HEK293 (cell line): ENCODE measurements at regions not wholly inside any gene's neighbourhood (a gene's known extent, or its start where the extent isn't known, plus 50 kb on each side); places are given as distances from the start of the nearest gene placed in this dataset.

ENCODE experiments used
- CTCF ChIA-PET: fragments of 350-600 bp; formaldehyde crosslinking; extraction: SDS; loops from one replicate; lab custom pipeline; 2021; ENCODE audit warnings: antibody characterized with exemption; lab: Yijun Ruan, JAX
- POLR2A ChIA-PET: fragments of 300-600 bp; formaldehyde crosslinking; extraction: SDS; loops from one replicate; lab custom pipeline; 2020; ENCODE audit warnings: antibody characterized with exemption, inconsistent platforms; lab: Yijun Ruan, JAX
- H3K27ac ChIP-seq: fragments of 200-500 bp; sonication (Bioruptor generic); 2 replicates; pipeline ENCODE4 v1.5.1; 2014; ENCODE audit warnings: low read depth, low read length, control low read depth, inconsistent platforms; ENCODE audit errors: extremely low read depth
- H3K36me3 ChIP-seq, 2 experiments: fragments of 200-500 bp in 1 of 2; sonication (Bioruptor generic) in 1 of 2; 1 replicate in 1 of 2; 2 replicates in 1 of 2; pipeline ENCODE4 v1.5.1; 2014 to 2017; ENCODE audit warnings: inconsistent platforms in 2 of 2, low read length in 2 of 2; ENCODE audit not compliant: control insufficient read depth in 2 of 2, insufficient read depth in 1 of 2
- H3K4me1 ChIP-seq: fragments of 200-500 bp; sonication (Bioruptor generic); 2 replicates; pipeline ENCODE4 v1.5.1; 2014; ENCODE audit warnings: mild to moderate bottlenecking, low read length, inconsistent platforms; ENCODE audit not compliant: control insufficient read depth, insufficient read depth
- H3K4me3 ChIP-seq: 2 replicates; pipeline ENCODE4 v1.5.1; 2011; ENCODE audit warnings: low read depth, mild to moderate bottlenecking, control low read depth, low read length, moderate library complexity
- H3K9me3 ChIP-seq: fragments of 200-500 bp; sonication (Bioruptor generic); 2 replicates; pipeline ENCODE4 v1.5.1; 2014; ENCODE audit warnings: low read depth, low read length, inconsistent platforms; ENCODE audit not compliant: control insufficient read depth, insufficient read depth
- IKZF3 ChIP-seq: fragments of 450-650 bp; IDR thresholded peaks from 2 replicates; pipeline ENCODE4 v1.5.0; 2018; ENCODE audit warnings: missing biosample characterization, mild to moderate bottlenecking, missing genetic modification characterization, moderate library complexity
- KLF7 ChIP-seq: fragments of 450-650 bp; formaldehyde crosslinking; IDR thresholded peaks from 2 replicates; pipeline ENCODE4 v1.5.1; 2016; ENCODE audit warnings: missing biosample characterization, missing genetic modification characterization, borderline replicate concordance
- KLF9 ChIP-seq: fragments of 450-650 bp; formaldehyde crosslinking; IDR thresholded peaks from 2 replicates; pipeline ENCODE4 v1.5.1; 2016; ENCODE audit warnings: missing biosample characterization, missing genetic modification characterization, low read depth
- MEIS1 ChIP-seq: sonication (generic); formaldehyde crosslinking; IDR thresholded peaks from 2 replicates; pipeline ENCODE4 v1.8.1; 2022; ENCODE audit warnings: missing genetic modification reagents, mild to moderate bottlenecking, borderline replicate concordance
- MZF1 ChIP-seq: fragments of 450-650 bp; formaldehyde crosslinking; IDR thresholded peaks from 2 replicates; pipeline ENCODE4 v1.5.1; 2017; ENCODE audit warnings: missing biosample characterization, missing genetic modification characterization, borderline replicate concordance
- TCF7L2 ChIP-seq: IDR thresholded peaks from 2 replicates; pipeline ENCODE4 v1.6.1; 2011; ENCODE audit warnings: low read depth, mild to moderate bottlenecking, inconsistent platforms, low read length, moderate library complexity, borderline replicate concordance
- ZBTB17 ChIP-seq: fragments of 450-650 bp; formaldehyde crosslinking; IDR thresholded peaks from 2 replicates; pipeline ENCODE4 v1.5.1; 2016; ENCODE audit warnings: missing biosample characterization, missing genetic modification characterization
- ZFP41 ChIP-seq: fragments of 450-650 bp; formaldehyde crosslinking; IDR thresholded peaks from 2 replicates; pipeline ENCODE4 v1.5.1; 2016; ENCODE audit warnings: missing biosample characterization, missing genetic modification characterization, borderline replicate concordance
- ZNF157 ChIP-seq: fragments of 450-650 bp; formaldehyde crosslinking; IDR thresholded peaks from 2 replicates; pipeline ENCODE4 v1.5.1; 2016; ENCODE audit warnings: missing biosample characterization, missing genetic modification characterization
- ZNF174 ChIP-seq: fragments of 450-650 bp; formaldehyde crosslinking; IDR thresholded peaks from 2 replicates; pipeline ENCODE4 v1.5.0; 2017; ENCODE audit warnings: missing biosample characterization, mild to moderate bottlenecking, missing genetic modification characterization
- ZNF221 ChIP-seq: fragments of 450-650 bp; formaldehyde crosslinking; IDR thresholded peaks from 2 replicates; pipeline ENCODE4 v1.5.1; 2017; ENCODE audit warnings: missing biosample characterization, missing genetic modification characterization, borderline replicate concordance
- ZNF335 ChIP-seq: fragments of 450-650 bp; formaldehyde crosslinking; conservative IDR thresholded peaks from 2 replicates; pipeline ENCODE4 v1.5.1; 2016; ENCODE audit warnings: missing biosample characterization, missing genetic modification characterization
- ZNF391 ChIP-seq: fragments of 450-650 bp; formaldehyde crosslinking; IDR thresholded peaks from 2 replicates; pipeline ENCODE4 v1.5.1; 2016; ENCODE audit warnings: low read depth, missing biosample characterization, missing genetic modification characterization, borderline replicate concordance
- ZNF394 ChIP-seq: fragments of 450-650 bp; formaldehyde crosslinking; IDR thresholded peaks from 2 replicates; pipeline ENCODE4 v1.5.1; 2016; ENCODE audit warnings: missing biosample characterization, missing genetic modification characterization, mild to moderate bottlenecking, moderate library complexity, borderline replicate concordance
- ZNF404 ChIP-seq: fragments of 450-650 bp; formaldehyde crosslinking; IDR thresholded peaks from 2 replicates; pipeline ENCODE4 v1.5.1; 2017; ENCODE audit warnings: missing biosample characterization, missing genetic modification characterization
- ZNF449 ChIP-seq: fragments of 450-650 bp; formaldehyde crosslinking; IDR thresholded peaks from 2 replicates; pipeline ENCODE4 v1.5.1; 2017; ENCODE audit warnings: missing biosample characterization, mild to moderate bottlenecking, missing genetic modification characterization, moderate library complexity
- ZNF48 ChIP-seq: fragments of 450-650 bp; formaldehyde crosslinking; IDR thresholded peaks from 2 replicates; pipeline ENCODE4 v1.5.1; 2016; ENCODE audit warnings: missing biosample characterization, missing genetic modification characterization
- ZNF548 ChIP-seq: fragments of 450-650 bp; formaldehyde crosslinking; IDR thresholded peaks from 2 replicates; pipeline ENCODE4 v1.5.1; 2016; ENCODE audit warnings: missing biosample characterization, missing genetic modification characterization
- ZNF555 ChIP-seq: fragments of 450-650 bp; formaldehyde crosslinking; conservative IDR thresholded peaks from 2 replicates; pipeline ENCODE4 v1.5.1; 2017; ENCODE audit warnings: missing biosample characterization, mild to moderate bottlenecking, missing genetic modification characterization, inconsistent platforms
- ZNF558 ChIP-seq: fragments of 450-650 bp; formaldehyde crosslinking; IDR thresholded peaks from 2 replicates; pipeline ENCODE4 v1.5.1; 2016; ENCODE audit warnings: missing biosample characterization, missing genetic modification characterization
- ZNF596 ChIP-seq: fragments of 450-650 bp; IDR thresholded peaks from 2 replicates; pipeline ENCODE4 v1.5.0; 2018; ENCODE audit warnings: missing biosample characterization, mild to moderate bottlenecking, missing genetic modification characterization, moderate library complexity
- ZNF629 ChIP-seq: fragments of 450-650 bp; formaldehyde crosslinking; IDR thresholded peaks from 2 replicates; pipeline ENCODE4 v1.5.1; 2017; ENCODE audit warnings: missing biosample characterization, missing genetic modification characterization
- ZNF654 ChIP-seq: fragments of 450-650 bp; formaldehyde crosslinking; IDR thresholded peaks from 2 replicates; pipeline ENCODE4 v1.5.1; 2016; ENCODE audit warnings: low read depth, missing biosample characterization, missing genetic modification characterization
- ZNF660 ChIP-seq: fragments of 450-650 bp; IDR thresholded peaks from 2 replicates; pipeline ENCODE4 v1.5.1; 2018; ENCODE audit warnings: missing biosample characterization, mild to moderate bottlenecking, missing genetic modification characterization
- ZNF692 ChIP-seq: fragments of 450-650 bp; formaldehyde crosslinking; IDR thresholded peaks from 2 replicates; pipeline ENCODE4 v1.5.1; 2016; ENCODE audit warnings: missing biosample characterization, missing genetic modification characterization
- ZNF843 ChIP-seq: fragments of 450-650 bp; formaldehyde crosslinking; IDR thresholded peaks from 2 replicates; pipeline ENCODE4 v1.5.1; 2016; ENCODE audit warnings: missing biosample characterization, missing genetic modification characterization
- ZSCAN16 ChIP-seq: fragments of 450-650 bp; formaldehyde crosslinking; IDR thresholded peaks from 2 replicates; pipeline ENCODE4 v1.5.1; 2016; ENCODE audit warnings: missing biosample characterization, missing genetic modification characterization
- TF ChIP-seq, protein P1 (sequence below): fragments of 450-650 bp; formaldehyde crosslinking; IDR thresholded peaks from 2 replicates; pipeline ENCODE4 v1.5.1; 2016; ENCODE audit warnings: missing biosample characterization, missing genetic modification characterization
- TF ChIP-seq, protein P2 (sequence below): fragments of 450-650 bp; formaldehyde crosslinking; IDR thresholded peaks from 2 replicates; pipeline ENCODE4 v1.5.1; 2017; ENCODE audit warnings: missing biosample characterization, missing genetic modification characterization

GRCh38 chr15:69523010-69524001 lies 70.7 kb downstream of the RPLP1 start:
- CTCF ChIA-PET = interaction anchor here (0.7 to 1.8 kb wide), 22 partner anchors 9 to 982 kb away, joined by 3 to 8 read pairs (median 3); no protein-coding TSS in a partner anchor
- H3K27ac ChIP-seq = no peak overlapping the region
- H3K36me3 ChIP-seq = no peaks in the 10 kb centered on the region
- no peaks in the 10 kb centered on the region; the same call in 1 of the 2 replicates for H3K4me1 ChIP-seq
- H3K9me3 ChIP-seq = no peaks in the 10 kb centered on the region
- POLR2A ChIA-PET = no interaction called here
- no peak overlapping the region for H3K4me3 ChIP-seq
- TF ChIP-seq ZNF394 (tag by site-specific recombination) = no peak
- TF ChIP-seq ZNF157 (tag by site-specific recombination) = no peak
- TF ChIP-seq ZNF404 (tag by site-specific recombination) = no peak
- no peak for TF ChIP-seq ZNF548 (tag by site-specific recombination)
- no peak for TF ChIP-seq KLF9 (tag by site-specific recombination)
- TF ChIP-seq ZNF558 (tag by site-specific recombination) = no peak
- no peak for TF ChIP-seq ZFP41
- TF ChIP-seq ZNF221 (tag by site-specific recombination) = no peak
- TF ChIP-seq KLF7 (tag by site-specific recombination) = no peak
- TF ChIP-seq TCF7L2 = no peak
- peak; percentile 24; the same call in 1 of the 2 replicates for TF ChIP-seq ZNF660 (tag by site-specific recombination)
- no peak for TF ChIP-seq ZSCAN16 (tag by site-specific recombination)
- TF ChIP-seq ZNF335 (tag by site-specific recombination) = no peak
- 0 out of 2 replicates have a peak, but pooled peaks have one; percentile 14 for TF ChIP-seq ZNF692 (tag by site-specific recombination)
- TF ChIP-seq, protein P1, sequence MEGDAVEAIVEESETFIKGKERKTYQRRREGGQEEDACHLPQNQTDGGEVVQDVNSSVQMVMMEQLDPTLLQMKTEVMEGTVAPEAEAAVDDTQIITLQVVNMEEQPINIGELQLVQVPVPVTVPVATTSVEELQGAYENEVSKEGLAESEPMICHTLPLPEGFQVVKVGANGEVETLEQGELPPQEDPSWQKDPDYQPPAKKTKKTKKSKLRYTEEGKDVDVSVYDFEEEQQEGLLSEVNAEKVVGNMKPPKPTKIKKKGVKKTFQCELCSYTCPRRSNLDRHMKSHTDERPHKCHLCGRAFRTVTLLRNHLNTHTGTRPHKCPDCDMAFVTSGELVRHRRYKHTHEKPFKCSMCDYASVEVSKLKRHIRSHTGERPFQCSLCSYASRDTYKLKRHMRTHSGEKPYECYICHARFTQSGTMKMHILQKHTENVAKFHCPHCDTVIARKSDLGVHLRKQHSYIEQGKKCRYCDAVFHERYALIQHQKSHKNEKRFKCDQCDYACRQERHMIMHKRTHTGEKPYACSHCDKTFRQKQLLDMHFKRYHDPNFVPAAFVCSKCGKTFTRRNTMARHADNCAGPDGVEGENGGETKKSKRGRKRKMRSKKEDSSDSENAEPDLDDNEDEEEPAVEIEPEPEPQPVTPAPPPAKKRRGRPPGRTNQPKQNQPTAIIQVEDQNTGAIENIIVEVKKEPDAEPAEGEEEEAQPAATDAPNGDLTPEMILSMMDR = peak; percentile 66
- no peak for TF ChIP-seq ZNF449 (tag by site-specific recombination)
- no peak for TF ChIP-seq ZNF48 (tag by site-specific recombination)
- TF ChIP-seq MEIS1 = no peak
- TF ChIP-seq IKZF3 (tag by site-specific recombination) = no peak
- no peak for TF ChIP-seq MZF1 (tag by site-specific recombination)
- no peak for TF ChIP-seq ZNF174
- TF ChIP-seq, protein P2, sequence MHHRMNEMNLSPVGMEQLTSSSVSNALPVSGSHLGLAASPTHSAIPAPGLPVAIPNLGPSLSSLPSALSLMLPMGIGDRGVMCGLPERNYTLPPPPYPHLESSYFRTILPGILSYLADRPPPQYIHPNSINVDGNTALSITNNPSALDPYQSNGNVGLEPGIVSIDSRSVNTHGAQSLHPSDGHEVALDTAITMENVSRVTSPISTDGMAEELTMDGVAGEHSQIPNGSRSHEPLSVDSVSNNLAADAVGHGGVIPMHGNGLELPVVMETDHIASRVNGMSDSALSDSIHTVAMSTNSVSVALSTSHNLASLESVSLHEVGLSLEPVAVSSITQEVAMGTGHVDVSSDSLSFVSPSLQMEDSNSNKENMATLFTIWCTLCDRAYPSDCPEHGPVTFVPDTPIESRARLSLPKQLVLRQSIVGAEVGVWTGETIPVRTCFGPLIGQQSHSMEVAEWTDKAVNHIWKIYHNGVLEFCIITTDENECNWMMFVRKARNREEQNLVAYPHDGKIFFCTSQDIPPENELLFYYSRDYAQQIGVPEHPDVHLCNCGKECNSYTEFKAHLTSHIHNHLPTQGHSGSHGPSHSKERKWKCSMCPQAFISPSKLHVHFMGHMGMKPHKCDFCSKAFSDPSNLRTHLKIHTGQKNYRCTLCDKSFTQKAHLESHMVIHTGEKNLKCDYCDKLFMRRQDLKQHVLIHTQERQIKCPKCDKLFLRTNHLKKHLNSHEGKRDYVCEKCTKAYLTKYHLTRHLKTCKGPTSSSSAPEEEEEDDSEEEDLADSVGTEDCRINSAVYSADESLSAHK = no peak
- no peak for TF ChIP-seq ZNF629 (tag by site-specific recombination)
- 0 out of 2 replicates have a peak, but pooled peaks have one; percentile 11 for TF ChIP-seq ZBTB17 (tag by site-specific recombination)
- no peak for TF ChIP-seq ZNF596 (tag by site-specific recombination)
- no peak for TF ChIP-seq ZNF391 (tag by site-specific recombination)
- TF ChIP-seq ZNF555 (tag by site-specific recombination) = no peak
- peak; percentile 81 for TF ChIP-seq ZNF654 (tag by site-specific recombination)
- TF ChIP-seq ZNF843 (tag by site-specific recombination) = no peak
